Loucy (cell line): ENCODE measurements at regions not wholly inside any gene's neighbourhood (a gene's known extent, or its start where the extent isn't known, plus 50 kb on each side); places are given as distances from the start of the nearest gene placed in this dataset.

Experiments
- H2AFZ ChIP-seq: fragments of 200-600 bp; sonication (generic); 2 replicates; pipeline ENCODE4 v1.6.0; 2016; ENCODE audit warnings: antibody characterized with exemption, mild to moderate bottlenecking, low read length, moderate library complexity
- H3F3A ChIP-seq: fragments of 200-600 bp; 2 replicates; pipeline ENCODE4 v1.6.0; 2016; ENCODE audit warnings: antibody characterized with exemption, low read depth, mild to moderate bottlenecking
- H3K27me3 ChIP-seq: fragments of 200-600 bp; sonication (generic); 2 replicates; pipeline ENCODE4 v1.6.1; 2014; ENCODE audit warnings: low read length, mild to moderate bottlenecking; ENCODE audit not compliant: insufficient read depth, poor library complexity, severe bottlenecking
- H3K36me3 ChIP-seq: fragments of 200-600 bp; sonication (generic); 2 replicates; pipeline ENCODE4 v1.6.1; 2016; ENCODE audit warnings: low read length; ENCODE audit not compliant: insufficient read depth
- H3K4me1 ChIP-seq: fragments of 200-600 bp; sonication (generic); 2 replicates; pipeline ENCODE4 v1.5.1; 2014; ENCODE audit warnings: low read length, mild to moderate bottlenecking; ENCODE audit not compliant: insufficient read depth, poor library complexity, severe bottlenecking
- H3K4me2 ChIP-seq: fragments of 200-600 bp; sonication (generic); 2 replicates; pipeline ENCODE4 v1.6.0; 2014; ENCODE audit warnings: antibody characterized with exemption, low read length, low read depth, mild to moderate bottlenecking; ENCODE audit not compliant: poor library complexity, severe bottlenecking
- H3K4me3 ChIP-seq: fragments of 200-600 bp; sonication (generic); 2 replicates; pipeline ENCODE4 v1.5.1; 2014; ENCODE audit warnings: low read length, mild to moderate bottlenecking, mixed read lengths; ENCODE audit not compliant: poor library complexity, severe bottlenecking
- H3K79me2 ChIP-seq: fragments of 200-600 bp; sonication (generic); 2 replicates; pipeline ENCODE4 v1.6.1; 2014; ENCODE audit warnings: low read length; ENCODE audit not compliant: insufficient read depth
- H3K9ac ChIP-seq: fragments of 200-600 bp; sonication (generic); 2 replicates; pipeline ENCODE4 v1.6.0; 2014; ENCODE audit warnings: mild to moderate bottlenecking, low read depth, low read length, moderate library complexity; ENCODE audit not compliant: poor library complexity, severe bottlenecking
- H3K9me2 ChIP-seq: fragments of 200-600 bp; sonication (generic); replicated peaks from 2 replicates; pipeline ENCODE4 v1.6.1; 2016; ENCODE audit warnings: low read depth, low read length, mixed read lengths
- H3K9me3 ChIP-seq: fragments of 200-600 bp; sonication (generic); 2 replicates; pipeline ENCODE4 v1.6.1; 2014; ENCODE audit warnings: mild to moderate bottlenecking, antibody characterized with exemption, low read length, low read depth; ENCODE audit not compliant: insufficient read depth
- H4K20me1 ChIP-seq: fragments of 200-600 bp; sonication (generic); 2 replicates; pipeline ENCODE4 v1.6.0; 2014; ENCODE audit warnings: antibody characterized with exemption, low read length, mild to moderate bottlenecking; ENCODE audit not compliant: insufficient read depth, poor library complexity, severe bottlenecking
- CTCF ChIP-seq: fragments of 200-600 bp; sonication (generic); conservative IDR thresholded peaks from 2 replicates; pipeline ENCODE4 v1.5.1; 2014; ENCODE audit warnings: mild to moderate bottlenecking, antibody characterized with exemption, low read length
- EZH2phosphoT487 ChIP-seq: fragments of 200-600 bp; IDR thresholded peaks from 2 replicates; pipeline ENCODE4 v1.6.1; 2018; ENCODE audit warnings: antibody characterized with exemption, mild to moderate bottlenecking, moderate library complexity, borderline replicate concordance

- Histone ChIP-seq H3K4me3 (no peak overlapping the region), H2AFZ (no peak overlapping the region), H3K27me3 (no peaks in the 10 kb centered on the region), H3K4me2 (no peak overlapping the region), H4K20me1 (no peaks in the 10 kb centered on the region), H3F3A (no peaks in the 10 kb centered on the region), H3K9me2 (no peaks in the 10 kb centered on the region), H3K4me1 (no peaks in the 10 kb centered on the region), H3K9me3 (no peaks in the 10 kb centered on the region; the same call in 1 of the 2 replicates), H3K9ac (no peak overlapping the region), H3K79me2 (no peaks in the 10 kb centered on the region), H3K36me3 (no peaks in the 10 kb centered on the region)
- TF ChIP-seq EZH2phosphoT487 (no peak), CTCF (no peak)
Observed at GRCh38 chr10:120077707-120078492, 185.4 kb downstream of the SEC23IP start.

DNA sequence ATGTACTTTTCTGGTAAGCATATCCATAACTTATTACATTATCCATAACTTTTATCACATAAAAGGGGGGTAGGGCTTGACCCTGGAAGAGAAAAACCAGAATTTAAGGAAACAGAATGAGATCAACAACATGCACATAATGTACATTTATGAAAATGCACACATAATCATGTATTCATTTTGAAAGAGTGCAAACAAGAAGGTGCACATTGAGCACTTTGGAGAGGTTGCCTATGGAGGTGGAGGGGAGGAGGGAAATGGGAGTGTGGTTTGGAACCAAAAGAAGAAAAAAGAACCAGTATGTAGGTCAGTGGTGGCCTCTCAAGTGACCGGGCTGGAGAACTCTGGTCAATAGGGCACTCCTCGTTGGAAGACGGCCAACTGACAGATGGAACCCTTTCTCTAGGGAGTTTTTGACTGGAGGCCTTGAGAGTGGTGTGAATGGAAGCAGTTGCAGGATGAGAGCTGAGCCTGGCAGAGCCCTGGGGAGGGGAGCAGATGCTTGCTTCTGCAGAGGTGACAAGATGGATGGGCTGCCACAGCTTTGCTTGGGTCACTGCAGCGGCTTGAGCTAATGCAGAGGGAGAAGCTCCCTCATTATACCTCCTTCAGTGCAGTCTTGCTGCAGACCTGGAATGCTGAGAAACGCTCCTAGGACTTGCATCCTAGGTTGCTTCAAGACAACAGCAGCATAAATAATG, 192.7 kb downstream of the SEC23IP start:
- Histone ChIP-seq H3K9me3 (peaks cover 3% of the 10 kb centered on the region; the same call in 1 of the 2 replicates), H3K4me2 (no peak overlapping the region), H3K36me3 (no peaks in the 10 kb centered on the region), H3K9ac (no peak overlapping the region), H3K4me1 (no peaks in the 10 kb centered on the region), H3K9me2 (no peaks in the 10 kb centered on the region), H2AFZ (no peak overlapping the region), H4K20me1 (no peaks in the 10 kb centered on the region), H3K4me3 (no peak overlapping the region), H3K27me3 (no peaks in the 10 kb centered on the region), H3F3A (no peaks in the 10 kb centered on the region), H3K79me2 (no peaks in the 10 kb centered on the region)
- no peak for TF ChIP-seq EZH2phosphoT487
- no peak for TF ChIP-seq CTCF

- Histone ChIP-seq H3F3A (no peaks in the 10 kb centered on the region), H4K20me1 (no peaks in the 10 kb centered on the region), H3K79me2 (no peaks in the 10 kb centered on the region), H3K9me3 (peaks cover 3% of the 10 kb centered on the region; the same call in 1 of the 2 replicates), H3K9me2 (no peaks in the 10 kb centered on the region), H3K4me3 (no peak overlapping the region), H2AFZ (no peak overlapping the region), H3K9ac (no peak overlapping the region), H3K36me3 (no peaks in the 10 kb centered on the region), H3K27me3 (no peaks in the 10 kb centered on the region), H3K4me2 (no peak overlapping the region), H3K4me1 (no peaks in the 10 kb centered on the region)
- TF ChIP-seq EZH2phosphoT487 = no peak
- TF ChIP-seq CTCF = no peak
Observed at GRCh38 chr10:120086066-120086465, 193.5 kb downstream of the SEC23IP start.
